ENCODE measurements at regions not wholly inside any gene's neighbourhood (a gene's known extent, or its start where the extent isn't known, plus 50 kb on each side); places are given as distances from the start of the nearest gene placed in this dataset.

- TF ChIP-seq CTCF (IDR thresholded peaks at IDR 0.05; ENCODE audit: low read depth, low read length, poor library complexity, severe bottlenecking), result no peak
- no peak for TF ChIP-seq EZH2phosphoT487 (IDR thresholded peaks at IDR 0.05; ENCODE audit: borderline replicate concordance, low read length)
Observed at GRCh38 chr6:18785810-18786490, 398.8 kb downstream of the RNF144B start.
